ENCODE measurements at regions not wholly inside any gene's neighbourhood (a gene's known extent, or its start where the extent isn't known, plus 50 kb on each side); places are given as distances from the start of the nearest gene placed in this dataset.
"Not testable (repeated sequence)": the region's sequence is repeated elsewhere in the genome, so short reads cannot be mapped to it uniquely, and the experiment has no call there.

DNA sequence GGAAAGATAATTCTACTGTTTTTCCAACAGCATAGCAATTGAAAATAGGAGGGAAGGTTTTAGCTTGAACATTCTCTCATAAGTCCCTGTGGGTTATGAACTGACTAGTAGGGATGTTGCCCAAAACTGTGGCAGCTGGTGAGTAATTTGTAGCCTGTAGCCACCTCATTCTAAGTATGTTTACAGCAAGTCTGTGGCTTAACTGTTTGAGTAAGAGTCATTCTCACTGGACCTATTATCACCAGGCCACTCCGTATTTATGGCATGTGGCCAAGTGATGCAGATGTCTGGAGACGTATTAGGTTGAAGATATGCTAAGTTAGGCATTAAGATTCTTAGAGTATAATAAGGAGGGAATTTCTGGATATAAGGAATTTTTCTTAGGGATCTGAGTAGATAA lies 458.3 kb downstream of the ETNK1 start:
- DNase-seq (ENCODE audit: low read depth) = peak; percentile 89

DNA sequence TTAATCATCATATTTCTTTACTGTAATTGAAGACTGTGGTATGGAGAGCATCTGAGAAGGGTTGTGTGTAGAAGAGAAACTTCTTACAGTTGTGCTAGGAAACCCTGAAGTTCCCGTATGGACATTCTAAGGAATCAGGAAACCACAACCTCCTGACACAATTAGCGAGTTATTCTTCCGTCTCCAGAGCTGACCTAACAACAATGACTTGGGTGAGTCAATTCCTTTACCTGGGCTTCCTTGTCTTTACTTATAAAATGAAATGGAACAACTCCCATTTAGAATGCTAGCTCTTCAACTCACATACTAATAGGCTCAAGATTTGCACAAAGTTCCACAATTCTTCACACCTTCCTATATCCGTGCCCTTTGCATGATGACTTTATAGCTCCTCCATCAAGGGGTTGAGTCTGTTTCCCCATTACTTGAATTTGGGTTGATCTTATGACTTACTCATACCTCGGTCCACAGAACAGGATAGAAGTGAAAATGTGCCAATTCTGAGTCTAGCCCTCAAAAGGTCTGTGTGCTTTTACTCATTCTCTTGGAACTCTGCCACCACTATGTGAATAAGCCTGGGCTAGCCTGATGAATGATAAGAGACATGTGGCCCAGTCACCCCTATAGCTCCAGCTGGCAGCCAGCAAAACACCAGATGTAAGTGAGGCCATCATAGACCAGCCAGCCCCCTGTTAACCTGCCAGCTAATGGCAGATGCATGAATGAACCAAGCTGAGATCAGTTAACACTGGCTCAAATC lies 459.4 kb downstream of the ETNK1 start:
- DNase-seq (ENCODE audit: low read depth) = peak; percentile 93

DNA sequence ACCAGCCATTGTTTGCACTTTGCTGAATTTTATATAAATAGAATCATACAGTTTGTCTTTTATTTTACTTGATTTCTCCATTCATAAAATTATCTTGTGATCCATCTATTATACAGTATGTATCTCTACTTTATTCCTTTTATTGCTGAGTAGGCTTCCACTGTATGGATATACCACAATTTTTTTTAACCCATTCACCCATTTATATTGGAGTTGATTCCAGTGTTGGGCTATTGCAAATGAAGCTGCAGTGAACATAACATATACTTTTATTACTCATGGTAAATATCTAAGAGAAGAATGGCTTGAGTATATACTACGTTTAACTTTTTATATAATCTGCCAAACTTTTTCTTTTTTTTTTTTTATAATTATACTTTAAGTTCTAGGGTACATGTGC lies 463.6 kb downstream of the ETNK1 start:
- DNase-seq (ENCODE audit: low read depth) = no peak

DNA sequence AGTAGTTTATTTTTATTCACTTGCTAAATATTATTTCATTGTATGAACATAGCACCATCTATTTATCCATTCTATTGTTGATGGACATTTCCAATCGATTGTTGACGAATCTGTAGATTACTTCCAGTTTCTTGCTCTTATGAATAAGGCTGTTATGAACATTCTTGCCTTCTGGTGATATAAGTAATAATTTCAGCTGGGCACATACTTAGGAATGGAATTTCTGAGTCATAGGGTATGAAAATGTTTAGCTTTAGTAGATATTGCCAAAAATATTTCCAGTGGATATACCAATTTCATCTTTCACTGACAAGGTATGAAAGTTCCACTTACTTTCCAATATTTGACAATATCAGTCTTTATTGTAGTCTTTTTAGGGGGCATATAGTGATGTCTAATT lies 468.5 kb downstream of the ETNK1 start:
- DNase-seq (ENCODE audit: low read depth) = peak; percentile 38

DNA sequence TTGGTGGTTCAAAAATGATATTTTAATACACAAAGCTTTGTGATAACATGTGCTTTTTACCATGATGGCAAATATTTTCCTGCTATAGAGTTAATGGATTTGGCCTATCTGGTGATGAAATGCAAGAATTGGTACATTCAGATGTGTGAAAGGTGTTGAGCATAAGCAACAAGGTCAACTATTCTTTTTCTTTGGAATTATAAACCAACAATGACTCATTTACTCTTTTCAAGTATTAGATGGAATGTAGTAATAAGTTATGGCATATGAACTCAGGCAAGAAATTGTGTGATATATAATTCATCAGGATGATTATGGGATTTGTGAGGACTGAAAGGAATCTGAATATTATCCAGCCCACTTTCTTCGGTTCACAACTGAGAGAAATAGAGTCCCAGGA lies 471.4 kb downstream of the ETNK1 start:
- DNase-seq (ENCODE audit: low read depth) = no peak

DNA sequence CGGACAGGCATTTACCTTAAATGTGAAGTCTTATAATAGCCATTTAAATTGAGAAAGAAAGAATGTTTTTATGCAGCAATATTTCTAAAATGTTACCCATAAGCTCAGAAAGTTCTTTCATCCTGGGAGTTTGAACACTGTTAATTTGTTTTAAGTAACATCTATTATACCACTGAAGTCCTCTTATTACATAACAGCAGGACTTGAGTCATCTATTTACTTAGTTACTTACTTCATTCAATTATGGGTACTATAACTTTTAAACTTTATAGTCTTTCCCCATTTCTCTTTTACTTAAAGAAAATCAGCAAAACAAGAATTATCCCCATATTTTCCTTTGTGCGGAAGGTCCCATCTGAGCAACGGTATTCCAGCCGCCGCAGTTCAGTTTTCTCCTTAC lies 473.1 kb downstream of the ETNK1 start:
- no peak for DNase-seq (ENCODE audit: low read depth)

GRCh38 chr12:23098517-23098916 lies 473.5 kb downstream of the ETNK1 start:
- DNase-seq (ENCODE audit: low read depth) = no peak

DNA sequence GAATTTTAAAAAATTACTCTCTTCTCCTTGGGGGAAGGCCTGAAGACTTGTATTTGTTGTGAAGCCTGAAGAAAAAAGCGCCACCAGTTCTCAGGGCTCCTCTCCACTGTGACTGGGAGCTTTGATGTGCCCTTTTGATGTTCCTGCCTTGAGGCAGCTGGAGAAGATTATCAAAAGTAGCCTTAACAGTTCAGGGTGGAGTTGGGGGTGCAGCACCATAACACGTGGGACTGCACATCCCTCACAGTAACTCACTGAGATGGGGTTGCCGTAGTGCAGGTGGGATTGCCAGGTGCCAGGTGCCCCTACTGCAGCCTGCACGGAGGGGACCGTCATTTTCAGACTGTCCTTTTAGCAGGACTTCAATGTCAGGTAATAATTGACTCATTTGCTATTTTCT lies 474.1 kb downstream of the ETNK1 start:
- no peak for DNase-seq (ENCODE audit: low read depth)

GRCh38 chr12:23099604-23100003 lies 474.6 kb downstream of the ETNK1 start:
- DNase-seq (ENCODE audit: low read depth) = peak; percentile 30

GRCh38 chr12:23108957-23109356 lies 484.0 kb downstream of the ETNK1 start:
- no peak for DNase-seq (ENCODE audit: low read depth)

DNA sequence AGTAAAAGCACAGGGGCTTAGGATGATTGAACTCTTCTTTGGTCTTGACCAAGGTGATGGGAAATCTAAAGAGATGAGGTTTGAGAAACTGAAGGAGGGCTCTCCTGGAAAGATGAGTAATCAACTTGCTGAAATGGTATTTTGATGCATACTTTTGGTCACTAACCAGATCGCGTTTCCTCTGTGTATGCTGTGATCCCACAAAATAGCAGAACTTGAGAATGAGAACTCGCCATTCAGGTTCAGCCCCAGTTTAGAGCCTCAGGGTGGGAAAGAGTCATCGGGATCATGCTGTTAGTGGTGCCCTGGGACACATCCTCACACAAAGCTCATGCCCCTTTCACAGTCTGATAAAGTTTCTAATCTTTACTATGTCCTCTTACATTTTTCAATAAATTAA lies 488.8 kb downstream of the ETNK1 start:
- peak; percentile 15 for DNase-seq (ENCODE audit: low read depth)

GRCh38 chr12:23115984-23116383 lies 491.0 kb downstream of the ETNK1 start:
- DNase-seq (ENCODE audit: low read depth) = no peak

- DNase-seq (ENCODE audit: low read depth) = no peak
These were observed 501.8 kb downstream of the ETNK1 start for GRCh38 chr12:23126794-23127193.

GRCh38 chr12:23127701-23128100 lies 502.7 kb downstream of the ETNK1 start:
- no peak for DNase-seq (ENCODE audit: low read depth)

GRCh38 chr12:23128462-23128861 lies 503.5 kb downstream of the ETNK1 start:
- DNase-seq (ENCODE audit: low read depth) = no peak

- no peak for DNase-seq (ENCODE audit: low read depth)
These were observed 507.4 kb downstream of the ETNK1 start for GRCh38 chr12:23132357-23132756.

GRCh38 chr12:23133471-23133870 lies 508.5 kb downstream of the ETNK1 start:
- no peak for DNase-seq (ENCODE audit: low read depth)

- DNase-seq (ENCODE audit: low read depth) = peak; percentile 18
These were observed 514.1 kb downstream of the ETNK1 start for GRCh38 chr12:23139026-23139425.

- peak; percentile 37 for DNase-seq (ENCODE audit: low read depth)
These were observed 515.7 kb downstream of the ETNK1 start for GRCh38 chr12:23140710-23141109.

GRCh38 chr12:23141335-23141734 lies 516.4 kb downstream of the ETNK1 start:
- DNase-seq (ENCODE audit: low read depth) = no peak

- not testable (repeated sequence) for DNase-seq (ENCODE audit: low read depth)
These were observed 521.1 kb downstream of the ETNK1 start for GRCh38 chr12:23146070-23146469.

GRCh38 chr12:23168459-23168858 lies 543.5 kb downstream of the ETNK1 start:
- DNase-seq (ENCODE audit: low read depth) = no peak

DNA sequence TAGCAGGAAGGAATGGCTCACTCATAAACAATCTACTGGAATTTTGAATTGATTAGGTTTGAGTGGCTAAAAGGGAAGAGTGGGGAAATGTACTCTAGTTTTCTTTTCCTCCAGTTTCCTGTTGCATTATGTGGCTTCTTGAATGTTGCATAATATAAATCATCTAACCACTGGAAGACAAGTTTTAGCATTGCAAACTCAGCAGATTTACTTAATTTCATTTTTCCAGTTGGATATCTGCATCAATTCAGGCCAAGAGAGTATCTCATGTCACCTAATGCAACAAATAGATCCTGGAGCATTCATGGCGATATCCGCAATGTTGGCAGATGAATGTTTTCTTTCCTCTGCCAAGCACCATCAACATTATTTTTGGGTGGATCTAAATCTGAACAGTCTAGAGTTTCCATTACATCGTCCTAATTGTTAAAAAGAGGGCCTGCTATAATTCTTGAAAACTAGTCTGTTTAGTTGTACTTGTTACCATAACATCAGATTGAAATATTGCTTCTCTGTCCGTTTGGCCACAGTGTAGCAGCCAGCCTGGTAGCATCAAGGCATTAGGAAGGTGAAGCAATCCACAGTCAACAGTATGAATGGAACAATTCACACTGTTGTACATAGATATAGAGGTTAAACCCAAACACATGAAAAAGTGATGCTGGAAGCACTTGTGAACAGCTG lies 544.2 kb downstream of the ETNK1 start:
- DNase-seq (ENCODE audit: low read depth) = no peak

- no peak for DNase-seq (ENCODE audit: low read depth)
These were observed 544.7 kb downstream of the ETNK1 start for GRCh38 chr12:23169696-23170013.

Data from iris pigment epithelial cell (primary cell).